ENCODE measurements at regions not wholly inside any gene's neighbourhood (a gene's known extent, or its start where the extent isn't known, plus 50 kb on each side); places are given as distances from the start of the nearest gene placed in this dataset.

- Histone ChIP-seq H3K9ac (ENCODE audit: control insufficient read depth, insufficient read depth, low read length) (no peak overlapping the region), H2AFZ (ENCODE audit: control insufficient read depth, low read depth, low read length) (no peak overlapping the region), H3K79me2 (ENCODE audit: control insufficient read depth, insufficient read depth, low read length) (no peaks in the 10 kb centered on the region), H3K27me3 (replicated peaks in 1 of 2; ENCODE audit: control insufficient read depth in 2 of 2, insufficient read depth in 2 of 2, low read length in 1 of 2) (no peaks in the 10 kb centered on the region), H3K4me3 (no peak overlapping the region), H3K4me2 (ENCODE audit: control insufficient read depth, insufficient read depth) (no peak overlapping the region), H3K4me1 (ENCODE audit: control insufficient read depth, insufficient read depth, low read length) (no peaks in the 10 kb centered on the region), H3K36me3 (ENCODE audit: control insufficient read depth in 2 of 2, insufficient read depth in 2 of 2, low read length in 1 of 2) (no peaks in the 10 kb centered on the region), H4K20me1 (ENCODE audit: control insufficient read depth, insufficient read depth) (no peaks in the 10 kb centered on the region), H3K27ac (ENCODE audit: control insufficient read depth, insufficient read depth) (no peak overlapping the region), H3K9me3 (replicated peaks; ENCODE audit: control insufficient read depth, insufficient read depth, low read length) (no peaks in the 10 kb centered on the region)
- TF ChIP-seq, protein P1, sequence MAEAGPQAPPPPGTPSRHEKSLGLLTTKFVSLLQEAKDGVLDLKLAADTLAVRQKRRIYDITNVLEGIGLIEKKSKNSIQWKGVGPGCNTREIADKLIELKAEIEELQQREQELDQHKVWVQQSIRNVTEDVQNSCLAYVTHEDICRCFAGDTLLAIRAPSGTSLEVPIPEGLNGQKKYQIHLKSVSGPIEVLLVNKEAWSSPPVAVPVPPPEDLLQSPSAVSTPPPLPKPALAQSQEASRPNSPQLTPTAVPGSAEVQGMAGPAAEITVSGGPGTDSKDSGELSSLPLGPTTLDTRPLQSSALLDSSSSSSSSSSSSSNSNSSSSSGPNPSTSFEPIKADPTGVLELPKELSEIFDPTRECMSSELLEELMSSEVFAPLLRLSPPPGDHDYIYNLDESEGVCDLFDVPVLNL (IDR thresholded peaks at IDR 0.05; ENCODE audit: low read depth, low read length), result no peak
- no peak for DNase-seq (ENCODE audit: low read depth, low spot score)
- POLR2A ChIA-PET, result no interaction called here
- in situ Hi-C loops (cut with MboI), result no loop called here
- BruUV-seq (replicated peaks), result no TSS peak
- ATAC-seq, result no peak
- SMC1A ChIA-PET (ENCODE audit: uncharacterized antibody, unreplicated experiment), result no interaction called here
- intact Hi-C loops (cut with micrococcal nuclease; ENCODE audit: unreplicated experiment), result no loop called here
- 26% methylated on average over 6 of the region's 6 CpGs for WGBS (ENCODE audit: insufficient coverage, insufficient replicate concordance, low lambda C conversion rate, missing lambda C conversion rate)
- RAD21 ChIA-PET (ENCODE audit: unreplicated experiment), result no interaction called here
- FAIRE-seq, result no peak
- CTCF ChIA-PET, result no interaction called here
These were observed 376.2 kb upstream of the RORA start for GRCh38 chr15:61605343-61605742.

- DNase-seq (ENCODE audit: low read depth, low spot score) (no peak), ATAC-seq (no peak), FAIRE-seq (no peak)
- Histone ChIP-seq H3K27ac (ENCODE audit: control insufficient read depth, insufficient read depth) (no peak overlapping the region), H3K4me2 (ENCODE audit: control insufficient read depth, insufficient read depth) (no peak overlapping the region), H3K79me2 (ENCODE audit: control insufficient read depth, insufficient read depth, low read length) (no peaks in the 10 kb centered on the region), H2AFZ (ENCODE audit: control insufficient read depth, low read depth, low read length) (no peak overlapping the region), H3K27me3 (replicated peaks in 1 of 2; ENCODE audit: control insufficient read depth in 2 of 2, insufficient read depth in 2 of 2, low read length in 1 of 2) (no peaks in the 10 kb centered on the region), H3K9me3 (replicated peaks; ENCODE audit: control insufficient read depth, insufficient read depth, low read length) (no peaks in the 10 kb centered on the region), H4K20me1 (ENCODE audit: control insufficient read depth, insufficient read depth) (no peaks in the 10 kb centered on the region), H3K36me3 (ENCODE audit: control insufficient read depth in 2 of 2, insufficient read depth in 2 of 2, low read length in 1 of 2) (no peaks in the 10 kb centered on the region), H3K4me3 (no peak overlapping the region), H3K9ac (ENCODE audit: control insufficient read depth, insufficient read depth, low read length) (no peak overlapping the region), H3K4me1 (ENCODE audit: control insufficient read depth, insufficient read depth, low read length) (no peaks in the 10 kb centered on the region)
- in situ Hi-C loops (cut with MboI), result no loop called here
- WGBS (ENCODE audit: insufficient coverage, insufficient replicate concordance, low lambda C conversion rate, missing lambda C conversion rate), result 52% methylated on average over 11 of the region's 11 CpGs
- ChIA-PET CTCF (no interaction called here), SMC1A (ENCODE audit: uncharacterized antibody, unreplicated experiment) (interaction anchor here (0.6 kb wide), 1 partner anchor 13 kb away, joined by 3 read pairs; no protein-coding TSS in a partner anchor), RAD21 (ENCODE audit: unreplicated experiment) (no interaction called here), POLR2A (no interaction called here)
- TF ChIP-seq, protein P2, sequence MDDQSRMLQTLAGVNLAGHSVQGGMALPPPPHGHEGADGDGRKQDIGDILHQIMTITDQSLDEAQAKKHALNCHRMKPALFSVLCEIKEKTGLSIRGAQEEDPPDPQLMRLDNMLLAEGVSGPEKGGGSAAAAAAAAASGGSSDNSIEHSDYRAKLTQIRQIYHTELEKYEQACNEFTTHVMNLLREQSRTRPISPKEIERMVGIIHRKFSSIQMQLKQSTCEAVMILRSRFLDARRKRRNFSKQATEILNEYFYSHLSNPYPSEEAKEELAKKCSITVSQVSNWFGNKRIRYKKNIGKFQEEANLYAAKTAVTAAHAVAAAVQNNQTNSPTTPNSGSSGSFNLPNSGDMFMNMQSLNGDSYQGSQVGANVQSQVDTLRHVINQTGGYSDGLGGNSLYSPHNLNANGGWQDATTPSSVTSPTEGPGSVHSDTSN (IDR thresholded peaks at IDR 0.05; ENCODE audit: insufficient replicate concordance, low read depth, low read length), result no peak
- no peak for TF ChIP-seq PKNOX1 (IDR thresholded peaks at IDR 0.05)
- no peak for TF ChIP-seq ZNF207 (IDR thresholded peaks at IDR 0.05; ENCODE audit: borderline replicate concordance)
- TF ChIP-seq HDAC6 (IDR thresholded peaks at IDR 0.05; ENCODE audit: unreplicated experiment), result no peak
- TF ChIP-seq IKZF2 (IDR thresholded peaks at IDR 0.05), result no peak
- no peak for TF ChIP-seq SRF (IDR thresholded peaks at IDR 0.05; ENCODE audit: low read depth in 2 of 2, low read length in 2 of 2)
- TF ChIP-seq MEF2A (IDR thresholded peaks at IDR 0.05; ENCODE audit: insufficient read depth, low read depth, low read length), result no peak
- TF ChIP-seq ESRRA (IDR thresholded peaks at IDR 0.05; ENCODE audit: low read length), result no peak
- TF ChIP-seq, protein P1 (IDR thresholded peaks at IDR 0.05; ENCODE audit: low read depth, low read length), result no peak
- no peak for TF ChIP-seq NFYA (IDR thresholded peaks at IDR 0.05; ENCODE audit: borderline replicate concordance, low read depth, low read length)
- no TSS peak for BruUV-seq (replicated peaks)
- intact Hi-C loops (cut with micrococcal nuclease; ENCODE audit: unreplicated experiment), result no loop called here
These were observed 369.6 kb upstream of the RORA start for GRCh38 chr15:61598655-61599054.
